Esophagus mucosa (tissue), 1 donor: ENCODE measurements at regions not wholly inside any gene's neighbourhood (a gene's known extent, or its start where the extent isn't known, plus 50 kb on each side); places are given as distances from the start of the nearest gene placed in this dataset.

Experiments
- ATAC-seq: fragments of 200-7000 bp; cut with Tn5 transposase; one replicate; pipeline ENCODE4 v1.9.1; 2020
- donor health status: DM: yes; HTN: yes; CAD: no.

- no peak for ATAC-seq
Observed at GRCh38 chr12:22993609-22994315, 368.8 kb downstream of the ETNK1 start.

GRCh38 chr12:22994316-22994675 is 369.3 kb downstream of the ETNK1 start:
- ATAC-seq, result no peak

GRCh38 chr12:23001487-23001886 is 376.5 kb downstream of the ETNK1 start:
- ATAC-seq, result no peak

GRCh38 chr12:23002381-23002780 is 377.4 kb downstream of the ETNK1 start:
- no peak for ATAC-seq

GRCh38 chr12:23004473-23005020 is 379.6 kb downstream of the ETNK1 start:
- no peak for ATAC-seq

GRCh38 chr12:23005387-23005786 is 380.4 kb downstream of the ETNK1 start:
- no peak for ATAC-seq

GRCh38 chr12:23006413-23006812 is 381.4 kb downstream of the ETNK1 start:
- ATAC-seq, result peak; percentile 61

- ATAC-seq, result no peak
Observed at GRCh38 chr12:23008623-23009022, 383.7 kb downstream of the ETNK1 start.

- ATAC-seq, result no peak
Observed at GRCh38 chr12:23014749-23015148, 389.8 kb downstream of the ETNK1 start.

GRCh38 chr12:23025372-23026016 is 400.5 kb downstream of the ETNK1 start:
- no peak for ATAC-seq

GRCh38 chr12:23028158-23028802 is 403.3 kb downstream of the ETNK1 start:
- ATAC-seq, result no peak

GRCh38 chr12:23029185-23029584 is 404.2 kb downstream of the ETNK1 start:
- ATAC-seq, result no peak

GRCh38 chr12:23039834-23040233 is 414.9 kb downstream of the ETNK1 start:
- no peak for ATAC-seq

GRCh38 chr12:23041774-23042173 is 416.8 kb downstream of the ETNK1 start:
- ATAC-seq, result no peak

GRCh38 chr12:23043646-23044045 is 418.7 kb downstream of the ETNK1 start:
- no peak for ATAC-seq

- ATAC-seq, result no peak
Observed at GRCh38 chr12:23049180-23049579, 424.2 kb downstream of the ETNK1 start.

- ATAC-seq, result peak; percentile 26
Observed at GRCh38 chr12:23055004-23055403, 430.0 kb downstream of the ETNK1 start.

- no peak for ATAC-seq
Observed at GRCh38 chr12:23057571-23057970, 432.6 kb downstream of the ETNK1 start.

- no peak for ATAC-seq
Observed at GRCh38 chr12:23060161-23060560, 435.2 kb downstream of the ETNK1 start.

GRCh38 chr12:23063206-23063605 is 438.2 kb downstream of the ETNK1 start:
- ATAC-seq, result no peak

- ATAC-seq, result no peak
Observed at GRCh38 chr12:23066095-23066494, 441.1 kb downstream of the ETNK1 start.

- no peak for ATAC-seq
Observed at GRCh38 chr12:23083267-23083666, 458.3 kb downstream of the ETNK1 start.

- ATAC-seq, result peak; percentile 96
Observed at GRCh38 chr12:23084236-23084995, 459.4 kb downstream of the ETNK1 start.
